Fibroblast of skin of right quadriceps (primary cell): ENCODE measurements at regions not wholly inside any gene's neighbourhood (a gene's known extent, or its start where the extent isn't known, plus 50 kb on each side); places are given as distances from the start of the nearest gene placed in this dataset.

ENCODE experiments used
- DNase-seq: peaks from one replicate; pipeline ENCODE4 v3.0.0-alpha.2; 2013

GRCh38 chr3:59442046-59442445 lies 392.2 kb upstream of the CFAP20DC start:
- DNase-seq: peak; percentile 48

- DNase-seq: no peak
These were observed 390.6 kb upstream of the CFAP20DC start for GRCh38 chr3:59440285-59441028.

- DNase-seq: no peak
These were observed 388.7 kb upstream of the CFAP20DC start for GRCh38 chr3:59438492-59438891.

GRCh38 chr3:59436164-59436958 lies 386.5 kb upstream of the CFAP20DC start:
- DNase-seq: no peak

- no peak for DNase-seq
These were observed 383.7 kb upstream of the CFAP20DC start for GRCh38 chr3:59433546-59433945.

GRCh38 chr3:59432665-59433064 lies 382.8 kb upstream of the CFAP20DC start:
- DNase-seq: peak; percentile 40

GRCh38 chr3:59430341-59430740 lies 380.5 kb upstream of the CFAP20DC start:
- no peak for DNase-seq

- DNase-seq: no peak
These were observed 379.4 kb upstream of the CFAP20DC start for GRCh38 chr3:59429198-59429597.

- DNase-seq: peak; percentile 96
These were observed 377.2 kb upstream of the CFAP20DC start for GRCh38 chr3:59426821-59427565.

- DNase-seq: no peak
These were observed 376.1 kb upstream of the CFAP20DC start for GRCh38 chr3:59425942-59426341.

- DNase-seq: peak; percentile 65
These were observed 375.5 kb upstream of the CFAP20DC start for GRCh38 chr3:59425371-59425770.

- peak; percentile 77 for DNase-seq
These were observed 374.6 kb upstream of the CFAP20DC start for GRCh38 chr3:59424268-59425010.

- no peak for DNase-seq
These were observed 373.9 kb upstream of the CFAP20DC start for GRCh38 chr3:59423707-59424106.

- DNase-seq: peak; percentile 65
These were observed 372.5 kb upstream of the CFAP20DC start for GRCh38 chr3:59422312-59422711.

GRCh38 chr3:59418836-59419235 lies 369.0 kb upstream of the CFAP20DC start:
- no peak for DNase-seq

- DNase-seq: peak; percentile 39
These were observed 362.7 kb upstream of the CFAP20DC start for GRCh38 chr3:59412516-59412915.

GRCh38 chr3:59411694-59412093 lies 361.9 kb upstream of the CFAP20DC start:
- DNase-seq: no peak

GRCh38 chr3:59411186-59411585 lies 361.4 kb upstream of the CFAP20DC start:
- no peak for DNase-seq

GRCh38 chr3:59408047-59408624 lies 358.3 kb upstream of the CFAP20DC start:
- no peak for DNase-seq

GRCh38 chr3:59407425-59407824 lies 357.6 kb upstream of the CFAP20DC start:
- DNase-seq: no peak

GRCh38 chr3:59406943-59407342 lies 357.1 kb upstream of the CFAP20DC start:
- no peak for DNase-seq

GRCh38 chr3:59404851-59405250 lies 355.0 kb upstream of the CFAP20DC start:
- DNase-seq: no peak
